Smooth muscle cell (in vitro differentiated cells): ENCODE measurements at regions not wholly inside any gene's neighbourhood (a gene's known extent, or its start where the extent isn't known, plus 50 kb on each side); places are given as distances from the start of the nearest gene placed in this dataset.

ENCODE experiments used
- DNase-seq: peaks from one replicate; lab custom pipeline; 2025; ENCODE audit not compliant: unreplicated experiment; lab: John Stamatoyannopoulos, UW
- H2AFZ ChIP-seq: fragments of 200-600 bp; sonication (generic); 2 replicates; pipeline ENCODE4 v1.6.0; 2016; ENCODE audit warnings: antibody characterized with exemption, low read depth, mild to moderate bottlenecking
- H3F3A ChIP-seq: fragments of 200-600 bp; sonication (generic); 2 replicates; pipeline ENCODE4 v1.6.0; 2017; ENCODE audit warnings: antibody characterized with exemption, low read depth
- H3K27ac ChIP-seq: fragments of 200-600 bp; sonication (generic); 2 replicates; pipeline ENCODE4 v1.5.1; 2016; ENCODE audit warnings: low read depth, mild to moderate bottlenecking
- H3K27me3 ChIP-seq: fragments of 200-600 bp; sonication (generic); 2 replicates; pipeline ENCODE4 v1.6.1; 2016; ENCODE audit warnings: low read depth, mild to moderate bottlenecking
- H3K36me3 ChIP-seq: fragments of 200-600 bp; sonication (generic); 2 replicates; pipeline ENCODE4 v1.5.1; 2016; ENCODE audit warnings: low read depth
- H3K4me1 ChIP-seq: fragments of 200-600 bp; sonication (generic); 2 replicates; pipeline ENCODE4 v1.5.1; 2016; ENCODE audit warnings: low read depth
- H3K4me2 ChIP-seq: fragments of 200-600 bp; sonication (generic); 2 replicates; pipeline ENCODE4 v1.6.0; 2016; ENCODE audit warnings: mild to moderate bottlenecking
- H3K4me3 ChIP-seq: fragments of 200-600 bp; sonication (generic); 2 replicates; pipeline ENCODE4 v1.5.1; 2016; ENCODE audit warnings: mild to moderate bottlenecking
- H3K79me2 ChIP-seq: fragments of 200-600 bp; sonication (generic); 2 replicates; pipeline ENCODE4 v1.6.0; 2016; ENCODE audit warnings: low read depth, mild to moderate bottlenecking
- H3K9ac ChIP-seq: fragments of 200-600 bp; sonication (generic); 2 replicates; pipeline ENCODE4 v1.6.0; 2016; ENCODE audit warnings: low read depth
- H3K9me3 ChIP-seq: fragments of 200-600 bp; sonication (generic); replicated peaks from 2 replicates; pipeline ENCODE4 v1.5.1; 2016; ENCODE audit warnings: low read depth
- H4K20me1 ChIP-seq: fragments of 200-600 bp; sonication (generic); 2 replicates; pipeline ENCODE4 v1.6.0; 2016; ENCODE audit warnings: low read depth
- WGBS: methylation state at CpG from one replicate; pipeline ENCODE4 v1.1.7; 2016; ENCODE audit warnings: low lambda C conversion rate; 5-methylcytosine and 5-hydroxymethylcytosine counted together
- TF ChIP-seq, protein P1 (sequence below): fragments of 200-600 bp; sonication (generic); IDR thresholded peaks from 2 replicates; pipeline ENCODE4 v1.5.1; 2017; ENCODE audit warnings: borderline replicate concordance, mild to moderate bottlenecking, antibody characterized with exemption; ENCODE audit not compliant: insufficient read depth, poor library complexity, severe bottlenecking

DNA sequence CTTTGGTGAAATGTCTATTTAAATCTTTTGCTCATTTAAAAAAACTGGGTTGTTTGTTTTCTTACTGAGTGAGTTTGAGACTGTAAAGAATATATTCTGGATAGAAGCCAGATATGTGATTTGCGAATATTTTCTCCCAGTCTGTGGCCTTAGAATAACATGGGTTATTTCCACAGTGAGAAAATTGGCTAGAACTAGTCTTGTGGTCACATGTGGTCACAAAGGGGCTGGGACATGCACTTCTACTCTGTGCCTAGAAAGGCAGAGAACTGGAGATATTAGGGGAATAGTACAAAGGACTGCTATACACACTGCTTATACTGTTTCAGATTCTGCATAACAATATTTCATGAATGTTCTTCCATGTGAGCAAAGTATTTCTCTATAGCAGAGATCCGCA lies 79.9 kb upstream of the RGMA start:
- Histone ChIP-seq H3K9me3 (no peaks in the 10 kb centered on the region), H4K20me1 (no peaks in the 10 kb centered on the region), H3K4me1 (no peaks in the 10 kb centered on the region), H3K36me3 (no peaks in the 10 kb centered on the region), H3F3A (no peaks in the 10 kb centered on the region), H2AFZ (no peak overlapping the region), H3K27ac (no peak overlapping the region), H3K4me2 (no peak overlapping the region), H3K27me3 (peaks cover 12% of the 10 kb centered on the region), H3K9ac (no peak overlapping the region), H3K4me3 (no peak overlapping the region), H3K79me2 (no peaks in the 10 kb centered on the region)
- 77% methylated on average over 2 of the region's 2 CpGs for WGBS
- TF ChIP-seq, protein P1, sequence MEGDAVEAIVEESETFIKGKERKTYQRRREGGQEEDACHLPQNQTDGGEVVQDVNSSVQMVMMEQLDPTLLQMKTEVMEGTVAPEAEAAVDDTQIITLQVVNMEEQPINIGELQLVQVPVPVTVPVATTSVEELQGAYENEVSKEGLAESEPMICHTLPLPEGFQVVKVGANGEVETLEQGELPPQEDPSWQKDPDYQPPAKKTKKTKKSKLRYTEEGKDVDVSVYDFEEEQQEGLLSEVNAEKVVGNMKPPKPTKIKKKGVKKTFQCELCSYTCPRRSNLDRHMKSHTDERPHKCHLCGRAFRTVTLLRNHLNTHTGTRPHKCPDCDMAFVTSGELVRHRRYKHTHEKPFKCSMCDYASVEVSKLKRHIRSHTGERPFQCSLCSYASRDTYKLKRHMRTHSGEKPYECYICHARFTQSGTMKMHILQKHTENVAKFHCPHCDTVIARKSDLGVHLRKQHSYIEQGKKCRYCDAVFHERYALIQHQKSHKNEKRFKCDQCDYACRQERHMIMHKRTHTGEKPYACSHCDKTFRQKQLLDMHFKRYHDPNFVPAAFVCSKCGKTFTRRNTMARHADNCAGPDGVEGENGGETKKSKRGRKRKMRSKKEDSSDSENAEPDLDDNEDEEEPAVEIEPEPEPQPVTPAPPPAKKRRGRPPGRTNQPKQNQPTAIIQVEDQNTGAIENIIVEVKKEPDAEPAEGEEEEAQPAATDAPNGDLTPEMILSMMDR = no peak
- DNase-seq = no peak

DNA sequence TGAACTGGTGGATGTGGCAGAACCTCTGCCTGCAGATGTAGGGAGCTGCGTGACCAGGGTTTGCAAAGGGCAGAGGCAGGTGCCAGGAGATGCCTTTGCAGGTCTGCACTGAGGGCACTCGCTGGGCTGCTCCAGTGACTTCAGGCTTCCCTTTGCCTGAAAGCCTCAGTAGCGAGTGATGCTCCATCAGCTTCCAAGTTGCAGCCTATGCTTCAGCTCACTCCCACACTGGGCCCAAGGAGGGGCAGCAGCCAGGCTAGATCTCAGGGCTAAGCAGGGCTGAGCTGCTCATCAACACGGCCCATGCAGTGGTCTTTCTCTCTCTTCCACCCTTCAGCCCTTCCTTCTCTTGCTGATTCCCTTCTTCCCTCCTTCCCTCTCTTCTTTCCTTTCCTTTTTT lies 78.3 kb upstream of the RGMA start:
- WGBS = 80% methylated on average over 4 of the region's 4 CpGs
- H3K27ac ChIP-seq = no peak overlapping the region

DNA sequence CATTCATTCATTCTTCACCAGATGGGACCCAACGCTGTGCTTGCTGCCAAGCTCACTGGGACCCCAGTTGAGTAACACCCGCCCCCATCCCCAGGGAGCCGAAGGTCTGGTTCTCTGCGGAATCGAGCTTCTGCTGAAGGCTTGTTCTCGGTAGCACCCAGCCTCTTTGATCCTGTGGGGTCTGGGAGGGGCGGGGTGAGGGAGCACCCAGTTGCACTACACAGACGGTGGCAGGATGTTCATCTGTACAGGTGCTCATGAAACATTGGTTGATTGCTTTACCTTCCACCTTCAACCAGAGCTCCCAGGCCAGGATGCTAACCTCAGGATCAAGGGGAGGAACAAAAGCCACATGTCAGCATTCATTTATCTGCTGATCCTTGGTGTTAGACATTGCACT lies 77.7 kb upstream of the RGMA start:
- Histone ChIP-seq H3K4me3 (no peak overlapping the region), H3K36me3 (no peaks in the 10 kb centered on the region), H3K4me2 (no peak overlapping the region), H3K27ac (no peak overlapping the region), H3K9ac (no peak overlapping the region), H4K20me1 (no peaks in the 10 kb centered on the region), H3K27me3 (peaks cover 12% of the 10 kb centered on the region), H3F3A (no peaks in the 10 kb centered on the region), H2AFZ (no peak overlapping the region), H3K79me2 (no peaks in the 10 kb centered on the region), H3K4me1 (peaks cover 5% of the 10 kb centered on the region), H3K9me3 (no peaks in the 10 kb centered on the region)
- no peak for DNase-seq
- TF ChIP-seq, protein P1 = no peak
- WGBS = 86% methylated on average over 8 of the region's 8 CpGs

More for the DNA sequence above, 78.3 kb upstream of the RGMA start:
- Histone ChIP-seq H3K79me2 (no peaks in the 10 kb centered on the region), H2AFZ (no peak overlapping the region), H3K4me2 (no peak overlapping the region), H3K36me3 (no peaks in the 10 kb centered on the region), H4K20me1 (no peaks in the 10 kb centered on the region), H3K9ac (no peak overlapping the region), H3K27me3 (peaks cover 12% of the 10 kb centered on the region), H3F3A (no peaks in the 10 kb centered on the region), H3K4me3 (no peak overlapping the region), H3K9me3 (no peaks in the 10 kb centered on the region), H3K4me1 (no peaks in the 10 kb centered on the region)
- no peak for DNase-seq
- TF ChIP-seq, protein P1 = no peak

DNA sequence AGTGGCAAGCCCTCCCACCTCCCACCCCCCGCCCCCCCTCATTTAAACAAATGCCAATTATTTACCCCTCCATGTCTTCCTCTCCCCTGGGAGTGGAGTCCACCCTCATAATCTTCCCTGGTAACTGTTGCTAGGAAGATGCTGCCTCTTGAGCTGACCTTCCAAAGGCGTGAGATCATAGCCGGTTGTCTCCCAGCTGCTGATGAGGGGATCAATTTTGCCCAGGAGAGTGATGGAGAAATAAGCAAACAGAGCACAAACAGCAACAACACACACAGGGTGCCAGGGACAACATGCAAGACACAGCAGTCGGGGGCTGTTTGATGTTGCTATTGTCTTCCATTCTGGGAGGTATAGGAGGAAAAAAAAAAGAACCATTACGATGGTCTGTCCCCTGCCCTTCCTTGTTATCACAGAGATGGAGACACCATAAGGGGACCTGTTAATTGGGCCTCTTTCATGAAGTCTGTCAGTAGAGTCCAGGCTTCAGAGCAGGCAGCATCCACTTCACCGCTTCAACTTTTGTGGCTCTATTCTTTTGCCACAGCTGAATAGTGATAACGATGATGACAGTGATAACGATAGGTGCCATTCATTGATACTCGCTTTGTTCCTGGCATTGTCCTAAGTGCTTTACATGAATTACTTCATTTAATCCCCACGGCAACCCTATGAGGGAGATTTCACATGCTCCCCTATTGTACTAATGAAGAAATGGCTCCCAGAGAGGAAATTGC lies 76.9 kb upstream of the RGMA start:
- WGBS = 86% methylated on average over 10 of the region's 10 CpGs
- no peak for DNase-seq

More for the DNA sequence above, 76.9 kb upstream of the RGMA start:
- no peaks in the 10 kb centered on the region for H3K79me2 ChIP-seq
- no peak overlapping the region for H3K27ac ChIP-seq
- no peak overlapping the region for H2AFZ ChIP-seq
- no peaks in the 10 kb centered on the region for H4K20me1 ChIP-seq
- H3K4me1 ChIP-seq = peaks cover 11% of the 10 kb centered on the region
- H3K4me2 ChIP-seq = no peak overlapping the region
- H3K9me3 ChIP-seq = no peaks in the 10 kb centered on the region
- H3K9ac ChIP-seq = no peak overlapping the region
- H3K36me3 ChIP-seq = no peaks in the 10 kb centered on the region
- no peak overlapping the region for H3K4me3 ChIP-seq
- TF ChIP-seq, protein P1 = no peak
- no peaks in the 10 kb centered on the region for H3F3A ChIP-seq
- H3K27me3 ChIP-seq = peaks cover 13% of the 10 kb centered on the region
